HG03025 (cell line): ENCODE measurements at regions not wholly inside any gene's neighbourhood (a gene's known extent, or its start where the extent isn't known, plus 50 kb on each side); places are given as distances from the start of the nearest gene placed in this dataset.

Experiments used
- ATAC-seq: cut with Tn5 transposase; IDR thresholded peaks from one replicate; pipeline ENCODE4 v1.9.1; 2021; ENCODE audit warnings: mild to moderate bottlenecking, moderate library complexity; ENCODE audit not compliant: unreplicated experiment, low FRiP score

DNA sequence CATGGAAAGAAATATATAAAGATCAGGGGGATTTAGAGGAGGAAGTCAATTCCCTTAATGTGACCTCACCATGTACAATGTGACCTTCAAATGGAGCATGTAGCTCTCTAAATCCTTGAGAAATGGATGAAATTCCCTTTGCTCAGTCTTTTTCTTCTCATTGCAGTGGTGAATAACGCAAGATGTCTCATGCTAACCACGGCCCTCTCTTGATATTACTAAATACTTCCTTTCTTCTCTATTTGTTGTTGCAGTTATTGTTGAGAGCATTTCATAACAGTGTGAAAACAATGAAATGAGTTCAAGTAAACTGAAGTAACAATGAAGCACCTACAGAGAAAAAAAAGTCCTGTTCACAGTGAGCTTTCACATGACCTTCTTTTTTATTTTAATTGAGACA lies 55.6 kb downstream of the ZNF281 start:
- ATAC-seq = no peak

DNA sequence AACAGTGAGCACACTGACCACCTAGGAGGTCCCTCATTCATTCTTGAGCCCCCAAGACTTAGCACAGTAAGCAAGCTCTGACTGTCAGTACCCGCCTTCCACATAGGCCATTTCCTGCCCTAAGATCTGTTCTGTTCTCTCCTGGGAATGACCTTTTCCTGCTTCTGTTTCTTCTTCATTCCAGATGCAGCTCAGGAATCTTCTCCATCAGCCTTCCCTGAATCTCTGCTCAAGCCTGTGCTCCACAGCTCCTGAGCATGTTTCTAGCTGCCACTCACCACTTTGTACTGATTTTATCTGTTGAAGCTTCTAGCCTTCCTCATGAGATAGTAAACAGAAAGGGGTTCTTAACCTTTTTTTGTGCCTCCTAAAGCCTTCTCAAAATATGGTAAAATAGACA lies 56.6 kb downstream of the ZNF281 start:
- ATAC-seq = no peak

GRCh38 chr1:200351826-200352549 lies 57.8 kb downstream of the ZNF281 start:
- no peak for ATAC-seq

DNA sequence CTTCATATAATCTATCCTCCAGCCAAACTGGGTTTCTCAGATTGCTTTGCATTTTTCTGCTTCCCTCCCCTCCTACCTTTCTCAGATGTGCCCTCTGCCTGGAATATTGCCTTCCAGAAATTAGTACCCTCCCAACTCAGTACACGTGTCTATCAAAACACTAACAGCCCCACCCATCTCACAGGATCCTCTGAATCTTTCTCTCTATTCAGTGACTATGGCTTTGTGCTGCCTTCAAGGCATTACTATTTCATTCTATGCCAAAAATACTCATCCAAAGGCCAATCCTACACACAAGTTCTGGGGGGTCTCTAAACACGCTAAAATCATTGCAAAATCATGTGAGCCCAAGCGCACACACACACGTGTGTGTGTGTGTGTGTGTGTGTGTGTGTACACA lies 58.4 kb downstream of the ZNF281 start:
- no peak for ATAC-seq

GRCh38 chr1:200346700-200347099 lies 63.1 kb downstream of the ZNF281 start:
- ATAC-seq = no peak

DNA sequence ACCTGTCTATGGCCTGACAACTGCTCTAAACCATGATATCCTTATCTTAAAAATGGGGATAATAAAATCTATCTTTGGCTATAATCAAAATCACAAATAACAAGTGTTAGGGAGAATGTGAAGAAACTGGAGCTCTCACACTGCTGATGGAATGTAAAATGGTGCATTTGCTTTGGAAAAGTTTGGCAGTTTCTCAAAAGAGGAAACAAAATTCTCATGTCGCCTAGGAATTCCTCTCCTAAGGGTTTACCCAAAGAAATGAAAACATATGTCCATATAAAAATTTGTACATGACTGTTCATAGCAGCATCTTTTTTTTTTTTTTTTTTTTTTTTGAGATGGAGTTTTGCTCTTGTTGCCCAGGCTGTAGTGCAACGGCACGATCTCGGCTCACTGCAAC lies 64.3 kb downstream of the ZNF281 start:
- ATAC-seq = no peak

- no peak for ATAC-seq
Observed at GRCh38 chr1:200343874-200344273, 66.0 kb downstream of the ZNF281 start.

- ATAC-seq = no peak
Observed at GRCh38 chr1:200342511-200343311, 67.1 kb downstream of the ZNF281 start.

- ATAC-seq = no peak
Observed at GRCh38 chr1:200338451-200338850, 71.4 kb downstream of the ZNF281 start.

DNA sequence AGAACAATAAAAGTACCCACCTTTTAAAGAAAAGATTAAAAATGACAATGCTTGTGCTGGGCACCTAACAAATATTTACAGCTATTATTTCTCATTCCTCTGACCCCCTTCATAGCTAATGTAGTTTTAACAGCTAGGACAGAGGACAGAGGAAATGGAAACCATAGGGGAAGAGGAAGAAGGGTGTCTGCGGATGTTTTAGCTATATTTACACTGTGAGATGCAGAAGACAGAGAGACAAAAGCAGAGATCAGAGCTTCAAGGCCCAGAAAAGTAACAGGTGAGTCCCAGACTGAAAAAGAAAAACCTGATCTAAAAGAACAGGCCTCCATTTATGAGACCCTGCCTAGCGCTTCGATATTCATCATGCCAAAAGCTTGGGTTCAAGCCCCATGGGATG lies 72.0 kb downstream of the ZNF281 start:
- no peak for ATAC-seq

DNA sequence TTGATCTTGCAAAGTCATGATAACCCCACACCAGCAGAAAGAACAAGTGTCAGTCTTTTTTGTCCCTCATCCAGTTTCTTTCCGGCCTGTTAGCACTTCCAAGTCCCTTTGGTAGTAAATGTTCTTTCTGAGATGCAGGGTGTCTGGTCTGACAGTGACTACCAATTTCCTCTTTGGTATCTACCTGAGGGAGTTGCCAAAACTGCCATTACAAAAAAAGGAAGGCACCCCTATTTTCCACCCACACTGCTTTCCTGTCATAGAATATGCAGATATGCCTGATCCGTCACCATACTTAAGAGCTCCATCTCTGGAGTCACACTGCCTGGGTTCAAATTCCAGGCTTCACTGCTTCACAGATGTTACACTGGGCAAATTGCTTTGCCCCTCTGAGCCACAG lies 72.4 kb downstream of the ZNF281 start:
- no peak for ATAC-seq

DNA sequence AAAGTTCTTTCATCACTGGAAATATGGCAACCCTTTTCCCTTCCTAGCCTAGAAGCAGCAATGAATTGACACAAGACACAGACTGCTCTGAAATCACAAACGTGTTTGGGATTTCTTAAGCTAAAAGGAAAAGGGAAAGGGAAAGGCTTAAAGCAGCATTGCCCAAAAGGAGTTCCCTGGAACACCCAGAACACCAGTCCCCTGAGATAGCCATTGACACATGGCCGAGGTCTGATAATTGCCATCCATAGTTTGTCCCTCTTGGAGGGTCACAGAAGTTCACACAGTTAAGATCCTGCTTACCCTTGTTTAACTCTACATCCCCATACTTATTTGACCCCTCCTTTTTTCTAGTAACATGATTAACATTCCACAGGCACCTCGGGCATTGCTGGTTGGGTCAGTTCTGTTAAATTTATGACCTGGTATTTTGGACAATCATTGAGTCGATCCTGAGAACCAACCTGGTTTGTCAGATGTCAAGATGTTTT lies 72.9 kb downstream of the ZNF281 start:
- ATAC-seq = no peak

DNA sequence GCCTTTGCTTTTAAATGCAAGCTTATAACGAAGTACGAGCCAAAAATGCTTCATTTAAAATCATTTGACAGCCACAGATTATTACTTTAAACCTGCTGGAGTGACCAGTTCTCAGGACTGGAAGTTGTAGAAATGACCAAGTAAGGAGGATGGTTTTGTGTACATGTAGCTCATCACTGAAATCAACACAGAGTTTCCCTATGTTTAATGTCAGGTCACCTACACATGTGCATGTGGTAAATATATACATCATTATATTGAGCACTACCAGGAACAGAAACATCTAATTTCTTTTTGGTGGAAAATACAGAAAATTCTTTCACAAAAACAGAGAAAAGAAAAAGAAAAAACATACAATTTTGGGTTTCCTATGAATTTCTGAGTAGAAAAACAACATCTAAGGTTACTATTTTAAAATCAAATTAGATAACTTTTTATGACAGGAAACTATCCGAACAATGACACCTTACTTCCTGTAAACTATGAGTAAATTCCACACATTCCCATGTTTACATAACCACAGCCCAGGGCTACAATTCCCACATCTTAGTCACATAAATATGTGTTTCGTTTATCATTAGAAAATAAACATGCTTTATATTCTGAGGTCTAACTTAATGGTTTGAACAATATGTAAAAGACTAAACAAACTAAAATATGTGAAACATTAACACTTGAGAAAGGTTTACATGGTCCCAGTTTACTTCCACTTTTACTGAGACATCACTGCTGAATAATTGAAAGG lies 73.6 kb downstream of the ZNF281 start:
- ATAC-seq = no peak

- ATAC-seq = no peak
Observed at GRCh38 chr1:200334661-200335256, 75.1 kb downstream of the ZNF281 start.

- no peak for ATAC-seq
Observed at GRCh38 chr1:200333329-200333728, 76.5 kb downstream of the ZNF281 start.

DNA sequence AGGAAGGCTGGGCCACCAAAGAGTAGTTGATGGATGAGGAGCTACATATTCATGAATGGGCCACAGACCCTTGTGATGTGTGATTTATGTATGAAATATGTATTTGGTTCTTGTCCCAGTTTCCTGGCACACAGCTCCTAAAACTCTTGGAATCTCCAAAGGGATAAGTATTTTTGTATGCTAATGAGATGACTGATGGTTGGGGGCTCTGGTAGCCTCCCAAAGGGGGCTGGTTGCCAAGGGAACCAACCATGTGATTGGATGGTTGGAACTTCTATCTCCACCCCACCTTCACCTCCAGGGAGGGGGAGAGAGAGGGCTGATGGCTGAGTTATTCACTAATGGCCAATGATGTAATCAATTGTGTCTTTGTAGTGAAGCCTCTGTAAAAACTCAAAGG lies 77.1 kb downstream of the ZNF281 start:
- no peak for ATAC-seq

DNA sequence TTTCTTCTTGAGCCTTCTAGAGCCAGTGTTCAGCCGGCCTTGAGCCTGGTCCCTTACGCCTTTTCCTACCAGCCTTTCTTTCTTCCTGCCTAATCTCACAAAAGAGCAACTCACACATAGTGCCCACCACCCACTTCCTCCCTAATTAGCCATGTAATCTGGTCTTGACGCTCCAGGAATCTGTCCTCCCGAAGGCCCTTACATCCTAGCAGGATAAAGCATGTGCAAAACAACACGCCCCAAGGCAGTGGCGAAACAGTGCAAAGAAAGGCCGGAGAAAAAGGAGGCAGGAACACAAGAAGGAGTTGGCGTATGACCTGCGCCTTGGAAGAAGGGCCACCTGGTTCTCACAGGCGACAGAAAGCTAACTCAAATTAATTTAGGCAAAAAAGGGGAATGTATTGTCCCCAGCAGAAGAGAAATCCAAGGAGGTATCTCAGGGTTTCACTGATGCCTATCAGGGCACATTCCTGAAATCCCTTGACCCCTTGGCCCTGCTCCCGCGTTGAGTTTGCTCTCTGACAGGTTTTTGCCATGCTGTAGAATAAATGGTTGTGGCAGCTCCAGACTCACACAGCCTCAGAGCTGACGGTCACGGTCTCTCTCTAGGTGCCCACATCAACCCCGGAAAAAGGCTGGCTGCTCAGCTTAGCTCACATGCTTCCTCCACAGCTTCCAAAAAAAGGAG lies 79.0 kb downstream of the ZNF281 start:
- ATAC-seq = no peak

DNA sequence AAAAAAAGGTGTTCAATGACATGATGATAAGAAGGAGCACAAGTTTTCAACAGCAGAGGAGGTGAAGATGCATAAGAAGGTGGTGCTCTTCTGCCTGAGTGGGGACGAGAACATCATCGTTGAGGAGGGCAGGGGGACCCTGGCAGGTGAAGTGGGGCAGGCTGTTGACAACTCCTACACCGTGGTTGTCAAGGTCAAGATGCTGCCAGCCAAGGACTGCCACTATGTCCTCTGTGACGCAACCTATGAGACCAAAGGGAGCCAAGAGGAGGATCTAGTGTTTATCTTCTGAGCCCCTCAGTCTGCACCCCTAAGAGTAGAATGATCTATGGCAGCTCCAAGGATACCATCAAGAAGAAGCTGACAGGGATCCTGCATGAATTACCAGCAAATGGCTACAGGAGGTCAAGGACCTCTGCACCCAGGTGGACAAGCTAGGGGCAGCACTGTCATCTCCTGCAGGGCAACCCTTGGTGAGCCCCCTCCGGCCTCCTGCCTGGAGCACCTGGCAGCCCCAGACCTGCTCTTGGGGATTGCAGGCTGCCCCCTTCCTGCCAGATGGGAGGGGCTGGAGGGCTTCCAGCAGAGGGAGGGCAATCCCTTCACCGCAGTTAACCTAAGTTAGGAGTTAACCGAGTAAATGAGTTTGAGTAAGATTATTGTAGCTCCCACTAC lies 80.5 kb downstream of the ZNF281 start:
- no peak for ATAC-seq

- ATAC-seq = no peak
Observed at GRCh38 chr1:200328379-200328778, 81.5 kb downstream of the ZNF281 start.
